Ureter (tissue), 1 donor: ENCODE measurements at regions not wholly inside any gene's neighbourhood (a gene's known extent, or its start where the extent isn't known, plus 50 kb on each side); places are given as distances from the start of the nearest gene placed in this dataset.

Experiments used
- DNase-seq: peaks from one replicate; pipeline ENCODE4 v3.0.0-alpha.2; 2020; ENCODE audit warnings: low spot score
- donor health status: DM: yes; HTN: yes; CAD: no.

DNA sequence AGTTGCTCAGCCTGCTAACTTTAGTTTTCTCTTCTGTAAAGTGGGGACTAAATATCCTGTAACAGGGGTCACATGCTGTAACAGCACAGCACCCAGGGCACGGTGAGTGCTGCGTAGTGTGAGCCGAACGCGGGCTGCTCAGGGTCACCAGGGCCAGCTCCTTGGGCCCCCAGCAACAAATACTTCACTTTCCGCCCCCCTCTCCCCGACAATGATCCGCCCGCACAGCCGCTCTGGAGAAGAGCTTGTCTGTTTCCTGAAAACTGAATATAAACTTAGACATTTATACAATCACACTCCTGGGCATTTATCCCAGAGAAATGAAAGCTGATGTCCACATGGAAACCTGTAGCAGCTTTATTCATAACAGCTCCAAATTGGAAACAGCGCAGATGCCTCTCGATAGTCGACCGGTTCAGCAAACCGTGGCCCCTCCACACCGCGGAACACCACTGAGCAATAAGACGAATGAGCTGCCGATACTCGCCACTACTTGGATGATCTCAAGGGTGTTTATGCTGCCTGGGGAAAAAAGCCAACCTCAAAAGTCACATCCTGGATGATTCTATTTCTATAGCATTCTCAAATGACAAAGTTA is 267.2 kb downstream of the PARN start:
- DNase-seq, result no peak

DNA sequence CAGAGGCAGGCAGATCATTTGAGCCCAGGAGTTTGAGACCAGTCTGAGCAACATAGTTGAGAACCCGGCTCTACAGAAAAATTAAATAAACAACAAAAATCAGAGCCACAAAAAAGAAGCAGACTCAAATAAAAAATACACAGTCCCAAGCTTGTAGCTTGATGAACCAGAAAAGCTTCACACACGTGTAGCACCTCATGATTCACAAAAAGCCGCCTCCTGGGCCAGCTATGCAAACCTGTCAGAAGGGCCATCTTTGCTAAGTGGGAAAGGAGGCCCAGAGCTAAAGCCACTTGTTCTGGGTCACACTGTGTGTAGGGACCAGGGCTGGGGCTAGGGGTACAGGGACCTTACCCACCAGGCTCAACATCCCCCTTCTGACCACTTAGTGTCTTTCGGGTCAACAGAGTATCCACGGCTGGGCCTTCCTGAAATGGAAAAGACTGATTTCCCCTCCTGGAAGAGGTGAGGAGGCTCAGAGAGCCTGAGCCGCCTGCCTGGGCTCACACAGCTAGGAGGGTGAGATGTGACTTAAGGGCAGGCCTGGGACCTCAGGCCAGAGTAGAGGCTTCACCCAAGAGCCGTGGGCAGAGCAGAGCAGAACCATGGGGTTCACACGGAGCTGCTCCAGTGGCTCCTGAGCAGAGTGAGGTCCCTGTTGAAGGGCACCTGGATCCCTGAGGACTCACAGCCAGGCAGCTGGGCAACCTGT is 269.6 kb downstream of the PARN start:
- no peak for DNase-seq

DNA sequence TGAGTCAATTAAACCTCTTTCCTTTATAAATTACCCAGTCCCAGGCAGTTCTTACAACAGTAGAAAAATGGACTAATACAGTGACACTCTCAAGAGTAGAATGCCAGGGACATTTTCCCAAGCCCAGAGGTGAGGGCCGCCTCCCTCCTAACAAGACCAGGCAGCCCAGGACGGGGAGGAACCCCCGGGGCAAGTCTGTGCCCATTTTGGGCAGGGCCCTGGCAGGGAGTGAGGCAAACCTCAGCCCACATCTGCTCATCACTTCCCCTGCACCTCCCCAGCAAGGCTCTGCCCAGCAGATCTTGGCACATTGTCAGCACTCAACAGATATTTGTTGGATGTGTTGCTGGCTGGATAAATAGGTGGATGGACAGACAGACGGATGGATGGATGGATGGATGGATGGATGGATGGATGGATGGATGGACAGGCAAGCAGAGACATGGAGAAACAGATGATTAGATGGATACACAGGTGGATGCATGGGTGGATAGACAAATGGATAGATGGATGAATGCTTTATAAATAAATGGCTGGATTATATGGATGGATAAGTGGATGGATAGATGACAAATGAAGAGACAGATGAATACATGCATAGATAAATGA is 271.3 kb downstream of the PARN start:
- no peak for DNase-seq

DNA sequence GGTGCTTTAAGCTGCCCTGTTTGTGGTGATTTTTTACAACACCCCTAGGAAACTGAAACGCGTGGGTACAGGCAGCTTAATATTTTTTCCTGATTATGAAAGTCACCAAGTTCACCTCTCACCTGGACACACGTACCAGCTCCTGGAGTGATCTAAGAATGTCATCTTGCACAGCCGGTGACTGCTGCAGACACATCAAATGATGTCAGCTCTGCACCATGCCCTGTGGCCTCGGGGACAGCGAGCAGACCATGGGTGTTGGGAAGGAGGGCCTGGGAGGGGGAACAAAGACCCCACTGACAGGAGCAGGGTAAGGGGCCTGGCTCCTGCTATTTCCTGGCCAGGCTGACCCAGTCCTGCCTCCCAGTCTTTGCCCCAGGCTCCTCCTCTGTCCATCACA is 272.7 kb downstream of the PARN start:
- DNase-seq, result no peak

DNA sequence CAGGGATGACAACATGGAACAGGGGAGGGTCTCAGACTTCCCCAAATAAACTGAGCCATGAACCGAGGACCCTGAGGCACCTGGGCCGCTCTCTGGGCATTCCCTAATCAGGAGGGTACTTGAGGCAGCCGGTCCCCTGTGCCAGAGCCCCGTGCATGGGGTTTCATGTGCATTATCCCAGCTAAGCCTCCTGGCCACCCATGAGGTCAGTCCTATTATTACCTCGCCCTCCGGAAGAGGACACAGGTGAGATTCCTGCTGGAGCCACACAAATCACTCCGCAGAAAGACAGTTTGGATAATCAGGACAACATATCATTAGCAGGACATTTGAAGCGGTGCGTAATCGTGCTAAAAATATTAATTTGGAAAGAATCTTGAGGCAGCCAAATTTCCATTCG is 274.0 kb downstream of the PARN start:
- no peak for DNase-seq

DNA sequence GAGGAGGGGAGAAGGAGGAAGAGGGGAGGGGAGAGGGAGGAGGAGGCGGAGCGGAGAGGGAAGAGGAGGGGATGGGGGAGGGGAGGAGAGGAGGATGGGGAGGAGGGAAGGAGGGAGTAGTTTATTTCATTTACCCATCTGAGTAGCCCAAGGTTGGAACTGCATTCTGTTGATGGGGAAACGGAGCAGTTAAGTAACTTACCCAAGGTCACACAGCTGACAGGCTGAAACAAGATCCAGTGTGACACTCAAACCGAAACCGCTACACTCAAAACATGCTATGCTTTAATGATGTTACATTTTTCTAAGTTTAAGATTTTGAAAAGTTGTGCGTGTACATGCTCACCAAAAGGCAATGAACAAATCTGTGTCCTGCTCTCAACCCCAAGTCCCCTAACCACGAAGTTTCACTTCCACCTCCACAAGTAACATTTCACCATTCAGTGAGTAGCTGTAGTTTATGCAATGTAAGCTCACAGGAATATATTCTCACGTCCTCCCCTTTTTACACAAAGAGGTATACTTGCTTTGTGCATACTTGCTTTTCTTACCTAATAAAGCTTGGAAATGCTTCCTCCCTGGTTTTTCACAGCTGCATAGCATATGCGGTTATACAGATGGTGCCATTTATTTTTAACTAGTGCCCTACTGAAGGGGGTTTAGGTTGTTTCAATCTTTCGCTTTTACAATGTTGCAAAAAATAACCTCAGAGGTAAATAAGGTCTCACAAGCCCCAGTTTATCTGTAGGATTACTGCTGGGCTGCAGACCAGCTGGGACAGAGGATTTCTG is 275.3 kb downstream of the PARN start:
- no peak for DNase-seq

DNA sequence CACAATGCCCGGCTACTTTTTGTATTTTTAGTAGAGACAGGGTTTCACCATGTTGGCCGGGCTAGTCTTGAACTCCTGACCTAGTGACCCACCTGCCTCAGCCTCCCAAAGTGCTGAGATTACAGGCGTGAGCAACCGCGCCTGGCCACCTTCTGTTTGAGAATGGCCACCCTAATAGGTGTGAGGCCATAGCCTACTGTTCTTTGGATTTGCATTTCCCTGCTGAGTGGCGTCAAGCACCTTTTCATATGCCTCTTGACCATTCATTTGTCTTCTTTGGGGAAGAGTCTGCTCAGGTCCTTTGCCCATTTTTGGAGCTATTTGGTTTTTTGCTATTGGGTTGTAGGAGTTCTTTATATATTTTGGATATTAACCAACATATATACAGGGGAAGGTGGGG is 276.7 kb downstream of the PARN start:
- DNase-seq, result no peak

DNA sequence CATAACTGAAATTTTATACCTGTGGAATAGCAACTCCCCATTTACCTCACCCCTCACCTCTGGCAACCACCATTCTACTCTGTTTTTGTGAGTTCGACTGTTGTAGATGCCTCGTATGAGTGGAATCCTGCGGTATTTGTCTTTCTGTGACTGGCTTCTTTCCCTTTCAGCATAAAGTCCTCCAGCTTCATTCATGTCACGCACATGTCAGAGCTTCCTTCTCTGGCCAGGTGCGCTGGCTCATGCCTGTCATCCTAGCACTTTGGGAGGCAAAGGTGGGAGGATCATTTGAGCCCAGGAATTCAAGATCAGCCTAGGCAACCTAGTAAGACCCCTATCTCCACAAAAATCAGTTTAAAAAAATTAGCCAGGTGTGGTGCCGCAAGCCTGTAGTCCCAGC is 278.4 kb downstream of the PARN start:
- no peak for DNase-seq

DNA sequence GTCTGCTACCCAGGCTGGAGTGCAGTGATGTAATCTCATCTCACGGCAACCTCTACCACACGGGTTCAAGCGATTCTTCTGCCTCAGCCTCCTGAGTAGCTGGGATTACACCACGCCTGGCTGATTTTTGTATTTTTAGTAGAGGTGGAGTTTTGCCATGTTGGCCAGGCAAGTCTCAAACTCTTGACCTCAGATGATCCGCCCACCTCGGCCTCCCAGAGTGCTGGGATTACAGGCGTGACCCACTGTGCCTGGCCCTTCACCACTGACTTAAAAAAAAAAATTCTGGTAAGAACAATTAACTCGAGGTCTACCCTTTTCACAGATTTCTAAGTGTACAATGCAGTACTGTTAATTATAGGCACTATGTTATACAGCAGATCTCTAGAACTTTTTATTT is 279.4 kb downstream of the PARN start:
- DNase-seq, result no peak

DNA sequence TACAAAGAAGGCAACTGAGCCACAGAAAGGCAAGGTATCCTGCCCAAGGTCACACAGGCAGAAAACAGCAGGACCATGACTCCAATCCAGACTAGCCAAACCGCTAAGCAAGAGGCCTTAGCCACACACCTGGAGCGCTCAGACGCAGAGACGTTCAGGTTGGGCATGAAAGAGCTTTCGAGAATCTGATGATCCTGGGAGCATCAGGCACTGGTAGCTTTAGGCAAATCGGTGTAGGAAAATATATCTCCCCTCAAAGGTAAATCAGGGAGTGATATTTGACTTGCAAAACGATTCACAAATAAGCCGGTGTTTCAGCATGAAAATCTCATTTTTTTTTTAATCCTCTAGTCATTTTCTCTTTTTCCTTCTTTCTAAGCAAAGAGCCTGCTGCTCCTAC is 279.0 kb downstream of the MRTFB start:
- DNase-seq, result no peak

DNA sequence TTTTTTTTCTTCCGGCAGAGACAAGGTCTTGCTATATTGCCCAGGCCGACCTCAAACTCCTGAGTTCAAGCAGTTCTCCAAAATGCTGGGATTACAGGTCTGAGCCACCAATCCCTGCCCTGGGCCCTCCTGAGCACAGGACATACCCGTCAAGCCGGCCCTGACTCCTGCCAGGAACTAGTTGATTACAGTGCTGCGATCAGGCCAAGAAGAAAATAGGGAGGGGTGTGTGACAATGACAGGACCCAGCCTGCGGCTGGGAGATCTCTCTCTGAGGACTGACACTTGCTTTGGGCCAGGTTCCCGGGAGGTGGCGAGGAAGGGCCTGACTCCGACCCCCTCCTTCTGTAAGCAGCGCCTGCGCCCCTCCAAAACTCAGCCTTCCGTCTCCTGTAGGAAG is 276.6 kb downstream of the MRTFB start:
- DNase-seq, result no peak

DNA sequence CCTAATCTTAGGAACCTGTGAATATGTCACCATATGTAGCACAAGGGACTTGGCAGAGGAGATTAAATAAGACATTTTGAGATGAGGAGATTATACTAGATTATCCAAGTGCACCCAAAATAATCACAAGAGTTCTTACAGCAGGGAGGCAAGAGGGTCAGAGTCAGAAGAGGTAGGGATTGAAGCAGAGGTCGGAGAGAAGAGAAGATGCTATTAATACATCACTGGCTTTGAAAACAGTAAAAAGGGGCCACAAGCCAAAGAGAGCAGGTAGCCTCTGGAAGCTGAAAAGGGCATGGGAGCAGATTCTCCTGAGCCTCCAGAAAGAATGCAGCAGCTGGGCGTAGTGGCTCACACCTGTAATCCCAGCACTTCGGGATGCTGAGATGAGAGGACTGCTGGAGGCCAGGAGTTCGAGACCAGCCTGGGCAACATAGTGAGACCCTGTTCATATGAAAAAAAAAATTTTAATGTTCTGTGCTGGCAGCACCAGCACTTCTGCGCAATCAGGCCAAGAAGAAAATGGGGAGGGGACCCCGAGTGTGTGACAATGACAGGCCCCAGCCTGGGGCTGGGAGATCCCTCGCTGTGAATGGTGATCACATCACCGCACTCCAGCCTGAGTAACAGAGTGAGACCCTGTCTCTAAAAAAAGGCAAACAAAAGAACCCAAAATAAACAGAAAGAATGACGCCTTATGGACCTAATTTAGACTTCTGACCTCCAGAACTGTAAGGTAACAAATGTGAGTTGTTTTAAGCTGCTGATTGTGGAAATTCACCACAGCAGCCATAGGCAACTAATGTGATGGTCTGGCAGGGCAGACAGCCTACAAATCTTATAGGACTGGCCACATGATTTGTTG is 275.4 kb downstream of the MRTFB start:
- DNase-seq, result no peak

DNA sequence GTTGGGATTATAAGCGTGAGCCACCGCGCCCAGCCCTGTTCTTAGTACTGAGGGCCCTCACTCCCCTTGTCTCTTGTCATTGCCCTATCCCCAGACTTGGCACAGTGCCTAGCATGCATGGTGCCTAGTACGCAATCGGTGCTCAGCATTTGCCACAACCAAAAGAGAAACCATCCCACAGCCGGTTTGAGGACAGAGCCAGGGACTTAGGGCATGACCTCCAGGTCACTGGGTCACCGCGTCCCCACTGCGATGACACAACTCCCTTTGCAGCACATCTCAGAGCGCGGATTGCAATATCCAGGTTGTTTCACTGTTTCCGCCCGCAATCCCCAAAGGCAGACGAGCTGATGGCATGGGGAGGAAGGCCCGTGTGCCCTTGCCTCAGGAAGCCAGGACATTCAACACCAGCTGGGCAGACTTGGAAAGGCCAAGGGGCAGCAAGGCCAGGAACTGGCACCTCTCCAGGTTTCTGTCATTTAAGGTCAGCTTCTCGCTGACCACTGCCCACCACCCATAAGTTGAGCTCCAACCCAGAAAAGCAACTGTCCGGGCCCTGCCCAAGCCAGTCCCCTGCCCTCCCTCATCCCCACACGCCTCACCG is 274.5 kb downstream of the MRTFB start:
- no peak for DNase-seq

DNA sequence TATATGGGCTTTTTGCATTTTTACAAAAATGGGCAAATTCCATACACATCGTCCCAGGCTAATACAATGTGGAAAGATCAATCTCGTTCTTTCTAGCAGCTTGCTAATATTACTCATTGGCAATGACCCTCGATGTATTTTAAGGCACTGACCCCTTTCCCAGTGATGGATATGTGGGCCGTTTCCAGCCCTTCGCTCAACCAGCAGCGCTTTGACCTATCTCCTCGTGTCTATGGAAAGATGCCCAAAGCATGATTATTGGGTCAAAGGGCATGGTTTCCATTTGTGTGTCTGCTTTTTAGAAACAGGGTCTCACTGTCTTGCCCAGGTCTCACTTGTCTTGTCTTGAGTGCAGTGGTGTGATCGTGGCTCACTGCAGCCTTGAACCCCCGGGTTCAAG is 273.8 kb downstream of the MRTFB start:
- DNase-seq, result no peak

DNA sequence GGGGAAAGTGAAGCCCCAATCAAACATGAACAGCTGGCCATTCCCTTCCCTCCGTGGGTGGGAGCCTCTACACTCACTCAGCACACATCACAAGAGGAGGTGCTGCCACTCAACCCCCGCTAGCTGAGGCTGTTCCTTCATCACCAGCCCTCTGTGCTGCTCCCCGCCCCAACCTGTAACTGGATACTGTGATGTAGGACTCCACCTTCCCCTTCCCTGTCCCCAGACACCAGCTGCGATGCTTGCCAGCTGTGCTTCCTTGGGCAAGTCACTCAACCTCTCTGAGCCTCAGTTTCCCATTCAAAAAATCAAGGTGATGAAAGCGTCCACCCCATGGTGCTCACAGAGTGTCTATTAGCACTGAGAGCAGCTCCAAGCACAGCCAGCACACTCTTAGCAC is 273.2 kb downstream of the MRTFB start:
- DNase-seq, result no peak

DNA sequence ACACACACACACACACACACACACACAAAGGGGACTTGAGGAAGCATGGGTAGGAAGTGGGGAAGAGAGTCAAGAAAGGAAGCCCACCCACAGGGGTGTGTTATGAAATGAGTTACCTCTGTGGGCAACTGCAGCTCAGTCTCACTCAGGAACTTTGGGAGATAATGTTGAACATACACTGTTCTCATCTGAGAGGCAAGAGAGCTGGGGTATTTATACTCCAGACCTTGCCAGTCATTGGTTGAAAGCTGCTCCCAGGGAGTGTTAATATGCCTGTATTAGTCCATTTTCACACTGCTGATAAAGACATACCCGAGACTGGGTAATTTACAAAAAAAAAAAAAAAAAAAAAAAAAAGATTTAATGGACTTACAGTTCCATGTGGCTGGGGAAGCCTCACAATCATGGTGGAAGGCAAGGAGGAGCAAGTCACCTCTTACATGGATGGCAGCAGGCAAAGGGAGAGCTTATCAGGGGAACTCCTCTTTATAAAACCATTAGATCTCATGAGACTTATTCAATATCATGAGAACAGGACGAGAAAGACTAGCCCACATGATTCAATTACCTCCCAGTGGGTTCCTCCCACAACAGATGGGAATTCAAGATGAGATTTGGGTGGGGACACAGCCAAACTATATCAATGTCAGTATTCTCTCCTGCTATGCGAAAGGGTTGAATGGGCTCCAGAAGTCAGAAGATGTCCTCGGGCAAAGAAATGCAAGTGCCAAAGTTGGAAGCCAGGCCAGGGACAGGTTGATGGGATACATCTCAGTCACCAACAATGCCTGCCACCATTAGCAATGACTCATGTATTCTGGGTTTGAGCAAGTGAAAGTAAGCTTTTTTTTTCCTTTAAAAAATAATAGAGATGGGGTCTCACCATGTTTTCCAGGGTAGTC is 270.5 kb downstream of the MRTFB start:
- DNase-seq, result no peak

DNA sequence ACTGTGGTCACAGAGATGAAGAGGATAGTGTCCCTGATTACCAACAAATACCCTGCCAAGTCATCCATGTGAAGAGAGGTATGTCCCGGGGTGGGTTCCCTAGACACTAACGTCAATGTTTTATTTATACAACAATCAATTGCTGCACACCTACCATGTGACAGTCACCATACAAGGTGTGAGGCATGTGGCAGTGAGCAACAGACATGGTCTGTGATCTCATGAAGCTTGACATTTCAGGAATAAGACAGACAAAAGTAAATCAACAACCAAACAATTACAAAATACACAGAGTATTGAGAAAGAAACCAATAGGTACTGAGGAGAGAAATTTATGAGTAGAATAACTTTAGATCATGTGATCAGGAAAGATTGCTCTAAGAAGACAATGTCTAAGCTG is 268.6 kb downstream of the MRTFB start:
- no peak for DNase-seq

DNA sequence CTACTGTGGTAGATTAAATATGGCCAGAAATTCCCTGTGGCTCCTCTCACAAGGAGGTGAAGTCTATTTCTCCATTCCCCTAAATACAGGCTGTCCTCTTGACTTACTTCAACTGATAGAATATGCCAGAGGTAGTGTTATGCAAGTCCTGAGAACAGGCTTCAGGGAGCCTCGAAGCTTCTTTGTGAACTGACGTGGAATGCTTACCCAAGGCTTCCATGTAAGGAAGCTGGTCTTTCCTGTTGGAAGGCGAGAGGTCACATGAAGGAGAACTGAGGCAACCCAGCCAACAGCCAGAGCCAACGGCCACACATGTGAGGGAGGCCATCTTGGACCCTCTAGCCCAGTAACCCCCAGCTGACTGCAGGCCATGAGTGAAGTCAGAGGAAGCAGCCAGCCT is 267.9 kb downstream of the MRTFB start:
- no peak for DNase-seq

DNA sequence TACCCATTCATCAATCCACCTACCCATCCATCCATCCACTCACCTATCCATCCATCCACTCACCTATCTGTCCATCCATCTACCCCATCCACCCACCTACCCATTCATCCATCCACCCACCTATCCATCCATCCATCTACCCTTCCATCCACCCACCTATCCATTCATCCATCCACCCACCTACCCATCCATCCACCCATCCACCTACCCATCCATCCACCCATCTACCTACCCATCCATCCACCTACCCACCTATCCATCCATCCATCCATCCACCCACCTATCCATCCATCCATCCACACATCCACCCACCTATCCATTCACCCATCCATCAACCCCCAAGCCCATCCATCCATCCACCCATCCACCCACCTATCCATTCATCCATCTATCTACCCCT is 267.1 kb downstream of the MRTFB start:
- DNase-seq, result no peak
